Mesendoderm (in vitro differentiated cells): ENCODE measurements at regions not wholly inside any gene's neighbourhood (a gene's known extent, or its start where the extent isn't known, plus 50 kb on each side); places are given as distances from the start of the nearest gene placed in this dataset.

Source experiments
- DNase-seq: peaks from one replicate; pipeline ENCODE4 v3.0.0; 2013
- H2AK5ac ChIP-seq: 2 replicates; pipeline ENCODE4 v1.6.1; 2013; ENCODE audit warnings: low read length, inconsistent platforms
- H2BK120ac ChIP-seq: 2 replicates; pipeline ENCODE4 v1.6.1; 2013; ENCODE audit warnings: low read depth, mild to moderate bottlenecking, low read length, moderate library complexity, mixed read lengths
- H2BK15ac ChIP-seq: replicated peaks from 2 replicates; pipeline ENCODE4 v1.6.1; 2013; ENCODE audit warnings: low read depth, mild to moderate bottlenecking, moderate library complexity
- H2BK5ac ChIP-seq: 2 replicates; pipeline ENCODE4 v1.6.1; 2013; ENCODE audit warnings: low read length, inconsistent platforms
- H3K18ac ChIP-seq: 2 replicates; pipeline ENCODE4 v1.6.1; 2013; ENCODE audit warnings: mild to moderate bottlenecking, low read length, mixed read lengths
- H3K23ac ChIP-seq: one replicate; pipeline ENCODE4 v1.6.1; 2013; ENCODE audit warnings: low read length
- H3K27ac ChIP-seq: 2 replicates; pipeline ENCODE4 v1.5.1; 2013; ENCODE audit warnings: low read depth, mild to moderate bottlenecking, inconsistent platforms, low read length, moderate library complexity
- H3K27me3 ChIP-seq: 2 replicates; pipeline ENCODE4 v1.6.1; 2013; ENCODE audit warnings: low read length, control low read depth, mild to moderate bottlenecking, inconsistent platforms; ENCODE audit not compliant: insufficient read depth, poor library complexity
- H3K36me3 ChIP-seq: 2 replicates; pipeline ENCODE4 v1.6.1; 2013; ENCODE audit warnings: low read length, inconsistent platforms; ENCODE audit not compliant: control insufficient read depth, insufficient read depth
- H3K4ac ChIP-seq: one replicate; pipeline ENCODE4 v1.6.1; 2013; ENCODE audit warnings: low read depth, mild to moderate bottlenecking, low read length, moderate library complexity
- H3K4me1 ChIP-seq: 2 replicates; pipeline ENCODE4 v1.6.1; 2013; ENCODE audit warnings: low read depth, low read length, inconsistent platforms; ENCODE audit not compliant: control insufficient read depth
- H3K4me2 ChIP-seq: 2 replicates; pipeline ENCODE4 v1.6.1; 2013; ENCODE audit warnings: low read length
- H3K4me3 ChIP-seq: 2 replicates; pipeline ENCODE4 v1.5.1; 2013; ENCODE audit warnings: mild to moderate bottlenecking, low read length
- H3K56ac ChIP-seq: one replicate; pipeline ENCODE4 v1.6.1; 2013; ENCODE audit warnings: low read length
- H3K79me1 ChIP-seq: 2 replicates; pipeline ENCODE4 v1.6.1; 2013; ENCODE audit warnings: low read length, inconsistent platforms
- H3K79me2 ChIP-seq: 2 replicates; pipeline ENCODE4 v1.6.1; 2013; ENCODE audit warnings: mild to moderate bottlenecking, low read length; ENCODE audit not compliant: control insufficient read depth, insufficient read depth
- H3K9ac ChIP-seq: 2 replicates; pipeline ENCODE4 v1.6.1; 2013; ENCODE audit warnings: low read length, inconsistent platforms
- H4K5ac ChIP-seq: one replicate; pipeline ENCODE4 v1.6.1; 2013; ENCODE audit warnings: low read length
- H4K8ac ChIP-seq: one replicate; pipeline ENCODE4 v1.6.1; 2013; ENCODE audit warnings: low read depth, mild to moderate bottlenecking, control low read depth, low read length, moderate library complexity
- WGBS: extraction: QIAGEN DNeasy Blood & Tissue Kit; methylation state at CpG from one replicate; pipeline ENCODE4 v1.1.7; 2013; ENCODE audit warnings: low lambda C conversion rate, missing lambda C conversion rate; ENCODE audit not compliant: insufficient coverage; ENCODE audit errors: extremely low coverage; 5-methylcytosine and 5-hydroxymethylcytosine counted together

DNA sequence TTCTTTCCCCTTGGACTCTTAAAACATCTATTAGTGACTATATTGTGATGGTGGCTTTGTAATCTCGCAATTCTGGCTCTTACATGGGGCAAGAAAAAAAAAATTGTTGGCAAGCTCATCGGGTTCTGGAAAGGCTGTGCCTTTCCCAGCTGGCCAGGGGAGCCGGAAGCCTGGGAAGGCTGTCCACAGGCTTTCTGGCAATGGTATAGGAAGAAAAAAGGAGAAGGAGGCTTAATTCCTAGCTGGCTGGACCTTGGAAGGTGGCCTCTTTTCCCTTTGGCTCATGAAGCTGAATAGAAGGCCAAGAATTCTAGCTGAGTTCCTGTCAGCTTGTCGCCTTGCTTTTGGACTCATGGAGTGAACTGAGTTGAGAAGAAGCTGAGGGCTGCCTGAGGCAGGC lies 243.5 kb upstream of the SEMA6D start:
- no peak overlapping the region for H3K27ac ChIP-seq

GRCh38 chr15:47475336-47475735 lies 242.0 kb upstream of the SEMA6D start:
- Histone ChIP-seq H4K8ac (no peak overlapping the region), H3K4me2 (no peak overlapping the region), H2BK15ac (no peak overlapping the region), H3K4ac (no peak overlapping the region), H3K4me1 (no peaks in the 10 kb centered on the region), H2BK120ac (no peak overlapping the region), H3K27me3 (no peaks in the 10 kb centered on the region), H3K56ac (no peak overlapping the region), H2BK5ac (no peak overlapping the region), H3K9ac (no peak overlapping the region), H4K5ac (no peak overlapping the region), H3K4me3 (no peak overlapping the region), H3K18ac (no peak overlapping the region), H3K23ac (no peak overlapping the region), H3K79me2 (no peaks in the 10 kb centered on the region), H2AK5ac (no peak overlapping the region), H3K36me3 (no peaks in the 10 kb centered on the region), H3K27ac (no peak overlapping the region), H3K79me1 (no peaks in the 10 kb centered on the region)
- DNase-seq, result no peak
- no CpG with 5 or more reads among the region's 2 CpGs for WGBS

More for the DNA sequence above, 243.5 kb upstream of the SEMA6D start:
- H3K36me3 ChIP-seq, result no peaks in the 10 kb centered on the region
- no peak overlapping the region for H3K4me2 ChIP-seq
- no CpG with 5 or more reads among the region's 4 CpGs for WGBS
- H3K27me3 ChIP-seq, result no peaks in the 10 kb centered on the region
- H2BK5ac ChIP-seq, result no peak overlapping the region
- no peak overlapping the region for H4K5ac ChIP-seq
- no peaks in the 10 kb centered on the region for H3K4me1 ChIP-seq
- H2AK5ac ChIP-seq, result no peak overlapping the region
- no peaks in the 10 kb centered on the region for H3K79me2 ChIP-seq
- DNase-seq, result no peak
- H2BK120ac ChIP-seq, result no peak overlapping the region
- no peak overlapping the region for H3K9ac ChIP-seq
- H4K8ac ChIP-seq, result no peak overlapping the region
- no peaks in the 10 kb centered on the region for H3K79me1 ChIP-seq
- H3K18ac ChIP-seq, result no peak overlapping the region
- no peak overlapping the region for H3K23ac ChIP-seq
- H3K4ac ChIP-seq, result no peak overlapping the region
- no peak overlapping the region for H3K4me3 ChIP-seq
- no peak overlapping the region for H3K56ac ChIP-seq
- H2BK15ac ChIP-seq, result no peak overlapping the region

- H3K4me2 ChIP-seq, result no peak overlapping the region
- no peaks in the 10 kb centered on the region for H3K27me3 ChIP-seq
- no peak overlapping the region for H3K27ac ChIP-seq
- no peak overlapping the region for H3K4ac ChIP-seq
- no peak overlapping the region for H2BK5ac ChIP-seq
- H3K79me2 ChIP-seq, result no peaks in the 10 kb centered on the region
- H3K9ac ChIP-seq, result no peak overlapping the region
- no peak overlapping the region for H3K4me3 ChIP-seq
- H2BK120ac ChIP-seq, result no peak overlapping the region
- no peak for DNase-seq
- H3K18ac ChIP-seq, result no peak overlapping the region
- H3K79me1 ChIP-seq, result no peaks in the 10 kb centered on the region
- H4K8ac ChIP-seq, result no peak overlapping the region
- no peak overlapping the region for H2BK15ac ChIP-seq
- no peaks in the 10 kb centered on the region for H3K4me1 ChIP-seq
- no peaks in the 10 kb centered on the region for H3K36me3 ChIP-seq
- H4K5ac ChIP-seq, result no peak overlapping the region
- no peak overlapping the region for H3K23ac ChIP-seq
- H2AK5ac ChIP-seq, result no peak overlapping the region
- no peak overlapping the region for H3K56ac ChIP-seq
These were observed 240.0 kb upstream of the SEMA6D start for GRCh38 chr15:47477341-47477740.

DNA sequence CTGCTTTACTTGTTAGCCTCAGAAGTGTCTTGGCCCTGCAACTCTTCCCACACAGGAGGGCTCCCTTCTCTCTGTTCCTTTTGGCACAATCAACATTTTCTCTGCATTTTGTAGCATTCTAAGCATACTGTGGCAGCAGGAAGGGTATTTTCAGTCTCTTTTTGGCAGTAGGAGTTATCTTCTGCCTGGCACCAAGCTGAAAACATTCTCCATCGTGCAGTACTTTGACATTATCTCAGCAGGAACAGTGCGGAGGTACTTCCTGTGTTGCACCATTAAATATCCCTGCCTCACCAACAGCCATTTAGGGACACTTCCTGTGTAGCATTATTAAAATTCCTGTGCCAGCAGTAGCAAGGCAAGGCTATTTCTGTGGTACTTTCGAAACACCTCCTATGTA lies 233.2 kb upstream of the SEMA6D start:
- H2BK5ac ChIP-seq, result no peak overlapping the region
- no peak overlapping the region for H4K5ac ChIP-seq
- no peaks in the 10 kb centered on the region for H3K36me3 ChIP-seq
- H2AK5ac ChIP-seq, result no peak overlapping the region
- DNase-seq, result peak; percentile 60
- no peak overlapping the region for H2BK15ac ChIP-seq
- H3K27me3 ChIP-seq, result no peaks in the 10 kb centered on the region
- no peak overlapping the region for H3K56ac ChIP-seq
- H3K4me2 ChIP-seq, result no peak overlapping the region
- no peak overlapping the region for H4K8ac ChIP-seq
- no peak overlapping the region for H3K27ac ChIP-seq
- H3K4ac ChIP-seq, result no peak overlapping the region
- no peak overlapping the region for H3K23ac ChIP-seq
- H3K9ac ChIP-seq, result no peak overlapping the region
- no peak overlapping the region for H2BK120ac ChIP-seq
- no peaks in the 10 kb centered on the region for H3K79me1 ChIP-seq
- no peaks in the 10 kb centered on the region for H3K79me2 ChIP-seq
- no CpG with 5 or more reads among the region's 3 CpGs for WGBS
- H3K4me3 ChIP-seq, result no peak overlapping the region
- no peak overlapping the region for H3K18ac ChIP-seq
- no peaks in the 10 kb centered on the region for H3K4me1 ChIP-seq

- no peak overlapping the region for H2BK5ac ChIP-seq
- no peaks in the 10 kb centered on the region for H3K27me3 ChIP-seq
- H3K79me2 ChIP-seq, result no peaks in the 10 kb centered on the region
- DNase-seq, result no peak
- H3K4me2 ChIP-seq, result no peak overlapping the region
- H3K9ac ChIP-seq, result no peak overlapping the region
- no peak overlapping the region for H2AK5ac ChIP-seq
- H3K56ac ChIP-seq, result no peak overlapping the region
- H3K36me3 ChIP-seq, result no peaks in the 10 kb centered on the region
- H4K8ac ChIP-seq, result no peak overlapping the region
- no peak overlapping the region for H2BK120ac ChIP-seq
- H3K27ac ChIP-seq, result no peak overlapping the region
- H2BK15ac ChIP-seq, result no peak overlapping the region
- H4K5ac ChIP-seq, result no peak overlapping the region
- H3K23ac ChIP-seq, result no peak overlapping the region
- no peak overlapping the region for H3K4me3 ChIP-seq
- H3K4me1 ChIP-seq, result no peaks in the 10 kb centered on the region
- H3K79me1 ChIP-seq, result no peaks in the 10 kb centered on the region
- H3K18ac ChIP-seq, result no peak overlapping the region
- no CpG with 5 or more reads among the region's 2 CpGs for WGBS
- H3K4ac ChIP-seq, result no peak overlapping the region
These were observed 232.3 kb upstream of the SEMA6D start for GRCh38 chr15:47484997-47485396.

DNA sequence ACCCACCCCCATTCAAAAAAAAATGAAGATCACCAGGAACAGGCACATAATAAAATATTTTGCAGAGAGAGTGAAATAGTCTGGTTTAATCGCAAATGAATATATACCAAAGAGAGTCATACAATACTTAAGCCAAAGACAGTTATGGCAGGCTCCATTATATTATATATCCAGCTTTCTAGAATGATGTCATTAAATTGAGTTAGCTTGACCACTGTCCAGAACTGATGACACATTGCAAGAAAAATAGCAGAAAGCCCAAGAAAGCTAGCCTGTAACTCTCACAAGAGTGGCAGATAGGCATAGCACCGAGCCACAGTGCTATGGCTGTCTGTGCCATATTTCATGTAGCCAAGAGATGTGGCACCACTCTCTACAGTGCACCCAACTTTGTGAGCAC lies 231.9 kb upstream of the SEMA6D start:
- Histone ChIP-seq H3K4me3 (no peak overlapping the region), H3K4ac (no peak overlapping the region), H3K18ac (no peak overlapping the region), H3K27me3 (no peaks in the 10 kb centered on the region), H2BK5ac (no peak overlapping the region), H2AK5ac (no peak overlapping the region), H3K9ac (no peak overlapping the region), H3K27ac (no peak overlapping the region), H3K56ac (no peak overlapping the region), H3K4me2 (no peak overlapping the region), H3K36me3 (no peaks in the 10 kb centered on the region), H3K4me1 (no peaks in the 10 kb centered on the region), H4K8ac (no peak overlapping the region), H4K5ac (no peak overlapping the region), H2BK15ac (no peak overlapping the region), H2BK120ac (no peak overlapping the region), H3K23ac (no peak overlapping the region), H3K79me1 (no peaks in the 10 kb centered on the region), H3K79me2 (no peaks in the 10 kb centered on the region)
- no peak for DNase-seq
- WGBS, result no CpG with 5 or more reads among the region's 2 CpGs
